Mesenchymal stem cell (in vitro differentiated cells and primary cell): ENCODE measurements at regions not wholly inside any gene's neighbourhood (a gene's known extent, or its start where the extent isn't known, plus 50 kb on each side); places are given as distances from the start of the nearest gene placed in this dataset.

Source experiments
- DNase-seq: peaks from one replicate; pipeline ENCODE4 v3.0.0-alpha.2; 2013
- H2AFZ ChIP-seq: one replicate; pipeline ENCODE4 v1.6.1; 2013; ENCODE audit warnings: low read depth, mild to moderate bottlenecking, control low read depth, inconsistent platforms, low read length, moderate library complexity
- H2AK5ac ChIP-seq: 2 replicates; pipeline ENCODE4 v1.6.1; 2013; ENCODE audit warnings: low read length, moderate library complexity, mild to moderate bottlenecking, inconsistent platforms; ENCODE audit not compliant: severe bottlenecking
- H2BK120ac ChIP-seq: one replicate; pipeline ENCODE4 v1.6.1; 2013; ENCODE audit warnings: low read depth, mild to moderate bottlenecking, inconsistent platforms, low read length, moderate library complexity
- H2BK12ac ChIP-seq, 2 experiments: one replicate each; pipeline ENCODE4 v1.6.1; 2013; ENCODE audit warnings: inconsistent platforms in 2 of 2, low read length in 2 of 2, mild to moderate bottlenecking in 2 of 2, moderate library complexity in 2 of 2, control low read depth in 1 of 2
- H2BK15ac ChIP-seq: one replicate; pipeline ENCODE4 v1.6.1; 2013; ENCODE audit warnings: mild to moderate bottlenecking, low read depth, inconsistent platforms; ENCODE audit not compliant: poor library complexity, severe bottlenecking
- H2BK5ac ChIP-seq: 2 replicates; pipeline ENCODE4 v1.6.1; 2013; ENCODE audit warnings: low read depth, mild to moderate bottlenecking, low read length, control low read depth, inconsistent platforms; ENCODE audit not compliant: poor library complexity, severe bottlenecking
- H3K14ac ChIP-seq, 2 experiments: one replicate each; pipeline ENCODE4 v1.6.1; 2013; ENCODE audit warnings: inconsistent platforms in 2 of 2, low read length in 2 of 2, control low read depth in 1 of 2, mild to moderate bottlenecking in 1 of 2, moderate library complexity in 1 of 2
- H3K18ac ChIP-seq, 2 experiments: one replicate each; pipeline ENCODE4 v1.6.1; 2013; ENCODE audit warnings: inconsistent platforms in 2 of 2, low read length in 2 of 2, control low read depth in 1 of 2, low read depth in 1 of 2, mild to moderate bottlenecking in 1 of 2
- H3K23ac ChIP-seq, 2 experiments: one replicate each; pipeline ENCODE4 v1.6.1; 2013; ENCODE audit warnings: inconsistent platforms in 2 of 2, low read length in 2 of 2, mild to moderate bottlenecking in 2 of 2, moderate library complexity in 2 of 2, control low read depth in 1 of 2
- H3K27ac ChIP-seq: 2 replicates; pipeline ENCODE4 v1.5.1; 2013; ENCODE audit warnings: mild to moderate bottlenecking, moderate library complexity, low read length, control low read depth, inconsistent platforms; ENCODE audit not compliant: poor library complexity, severe bottlenecking
- H3K27me3 ChIP-seq, 2 experiments: 2 replicates each; pipeline versions ENCODE4 v1.6.1 to v1.7.0; 2013; ENCODE audit warnings: low read length in 2 of 2, mild to moderate bottlenecking in 2 of 2, moderate library complexity in 2 of 2, control low read depth in 1 of 2, inconsistent platforms in 1 of 2; ENCODE audit not compliant: control insufficient read depth in 1 of 2, insufficient read depth in 1 of 2
- H3K36me3 ChIP-seq, 2 experiments: 2 replicates each; pipeline versions ENCODE4 v1.6.1 to v1.7.0; 2013; ENCODE audit warnings: low read length in 2 of 2, control low read depth in 1 of 2, inconsistent platforms in 1 of 2, low read depth in 1 of 2, mild to moderate bottlenecking in 1 of 2; ENCODE audit not compliant: insufficient read depth in 2 of 2, control insufficient read depth in 1 of 2
- H3K4ac ChIP-seq, 2 experiments: one replicate each; pipeline ENCODE4 v1.6.1; 2013; ENCODE audit warnings: inconsistent platforms in 2 of 2, low read length in 2 of 2, mild to moderate bottlenecking in 2 of 2, moderate library complexity in 2 of 2, control low read depth in 1 of 2, low read depth in 1 of 2
- H3K4me1 ChIP-seq: 2 replicates; pipeline ENCODE4 v1.6.1; 2013; ENCODE audit warnings: low read depth, low read length, control low read depth; ENCODE audit not compliant: control insufficient read depth, insufficient read depth
- H3K4me2 ChIP-seq: 2 replicates; pipeline ENCODE4 v1.6.1; 2013; ENCODE audit warnings: low read length, mild to moderate bottlenecking, inconsistent platforms; ENCODE audit not compliant: poor library complexity, severe bottlenecking
- H3K4me3 ChIP-seq, 2 experiments: 2 replicates each; pipeline versions ENCODE4 v1.5.1 to v1.7.0; 2013; ENCODE audit warnings: low read length in 2 of 2, mild to moderate bottlenecking in 2 of 2, control low read depth in 1 of 2, low read depth in 1 of 2; ENCODE audit not compliant: insufficient read depth in 1 of 2
- H3K79me1 ChIP-seq: replicated peaks from 2 replicates; pipeline ENCODE4 v1.6.1; 2013; ENCODE audit warnings: mild to moderate bottlenecking, control low read depth, low read length, inconsistent platforms; ENCODE audit not compliant: poor library complexity, severe bottlenecking
- H3K9ac ChIP-seq: 2 replicates; pipeline ENCODE4 v1.7.0; 2013; ENCODE audit warnings: mild to moderate bottlenecking, low read length, moderate library complexity
- H3K9me3 ChIP-seq: 2 replicates; pipeline ENCODE4 v1.7.0; 2013; ENCODE audit warnings: mild to moderate bottlenecking, low read length; ENCODE audit not compliant: control insufficient read depth
- H4K8ac ChIP-seq: one replicate; pipeline ENCODE4 v1.6.1; 2013; ENCODE audit warnings: inconsistent platforms, mild to moderate bottlenecking, low read length, moderate library complexity
- H4K91ac ChIP-seq: one replicate; pipeline ENCODE4 v1.6.1; 2013; ENCODE audit warnings: mild to moderate bottlenecking, low read length, inconsistent platforms
- WGBS: methylation state at CpG from one replicate; pipeline ENCODE4 v1.1.7; 2013; ENCODE audit warnings: mixed read lengths; 5-methylcytosine and 5-hydroxymethylcytosine counted together

DNA sequence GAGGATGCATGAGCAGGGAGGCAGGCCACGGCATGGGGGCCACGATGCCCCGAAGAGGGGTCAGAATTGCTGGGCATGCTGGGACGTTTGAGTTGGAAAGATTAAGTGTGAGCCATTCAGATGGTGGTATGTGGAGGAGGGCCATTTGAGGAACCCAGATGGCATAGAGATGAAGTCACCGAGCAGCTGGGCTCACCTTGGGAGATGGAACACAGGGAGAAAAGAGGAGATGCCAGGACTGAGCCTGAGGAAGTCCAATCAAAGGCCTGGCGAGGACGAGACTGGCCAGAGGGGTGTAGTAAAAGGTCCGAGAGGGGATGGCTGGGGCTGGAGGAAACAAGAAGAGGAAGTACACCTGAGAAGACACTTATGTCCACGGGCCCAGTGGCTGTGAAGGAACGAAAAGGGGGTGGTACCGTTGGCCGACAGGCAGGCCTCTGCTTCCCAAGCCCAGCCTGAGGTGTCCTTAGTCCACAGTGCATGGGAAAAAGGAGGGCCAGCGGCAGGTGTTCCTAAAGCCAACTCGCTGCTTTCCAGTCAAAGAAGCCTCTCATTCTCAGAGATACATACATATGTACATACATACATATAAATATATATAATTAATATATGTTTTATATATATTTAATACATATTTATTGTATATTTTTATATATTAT lies 54.6 kb upstream of the CLCN4 start:
- H2BK120ac ChIP-seq, result no peak overlapping the region
- no peak overlapping the region for H4K8ac ChIP-seq
- 94% methylated on average over 12 of the region's 14 CpGs for WGBS
- peaks cover 3% of the 10 kb centered on the region for H3K4me1 ChIP-seq
- no peak for DNase-seq
- no peak overlapping the region for H3K4me3 ChIP-seq
- H3K18ac ChIP-seq, result peak overlapping the region in 1 of 2 experiments; percentile 62
- no peak overlapping the region for H3K4me2 ChIP-seq
- H3K4ac ChIP-seq, result peak overlapping the region in 1 of 2 experiments; percentile 8
- no peak overlapping the region for H3K23ac ChIP-seq
- no peak overlapping the region for H2AFZ ChIP-seq
- H3K14ac ChIP-seq, result no peak overlapping the region
- H2BK12ac ChIP-seq, result peak overlapping the region; percentile 1 to 63
- no peak overlapping the region for H2BK15ac ChIP-seq
- H3K9ac ChIP-seq, result no peak overlapping the region
- no peak overlapping the region for H3K27ac ChIP-seq
- H2BK5ac ChIP-seq, result no peak overlapping the region
- H3K9me3 ChIP-seq, result no peaks in the 10 kb centered on the region
- H3K27me3 ChIP-seq, result no peaks in the 10 kb centered on the region
- peak overlapping the region; percentile 39 for H4K91ac ChIP-seq
- H3K79me1 ChIP-seq, result peaks cover 2% of the 10 kb centered on the region
- peaks cover 4 to 7% of the 10 kb centered on the region in 2 experiments for H3K36me3 ChIP-seq
- no peak overlapping the region for H2AK5ac ChIP-seq

- H3K9ac ChIP-seq, result no peak overlapping the region
- H2BK12ac ChIP-seq, result no peak overlapping the region
- H3K27me3 ChIP-seq, result no peaks in the 10 kb centered on the region
- no peak overlapping the region for H3K14ac ChIP-seq
- 33% methylated on average over 8 of the region's 8 CpGs for WGBS
- H3K4me2 ChIP-seq, result no peak overlapping the region
- H3K36me3 ChIP-seq, result peaks cover 4 to 7% of the 10 kb centered on the region in 2 experiments
- peak overlapping the region; percentile 40 for H3K27ac ChIP-seq
- no peak overlapping the region for H2BK120ac ChIP-seq
- H4K91ac ChIP-seq, result no peak overlapping the region
- no peak overlapping the region for H2BK15ac ChIP-seq
- no peak overlapping the region for H4K8ac ChIP-seq
- H3K4ac ChIP-seq, result no peak overlapping the region
- H2BK5ac ChIP-seq, result no peak overlapping the region
- DNase-seq, result peak; percentile 86
- H2AK5ac ChIP-seq, result no peak overlapping the region
- no peak overlapping the region for H3K23ac ChIP-seq
- no peak overlapping the region for H2AFZ ChIP-seq
- peaks cover 2% of the 10 kb centered on the region for H3K79me1 ChIP-seq
- H3K4me3 ChIP-seq, result no peak overlapping the region
- H3K18ac ChIP-seq, result peak overlapping the region in 1 of 2 experiments; percentile 37
- H3K9me3 ChIP-seq, result no peaks in the 10 kb centered on the region
- H3K4me1 ChIP-seq, result peaks cover 3% of the 10 kb centered on the region
These were observed 53.8 kb upstream of the CLCN4 start for GRCh38 chrX:10103023-10103422.

DNA sequence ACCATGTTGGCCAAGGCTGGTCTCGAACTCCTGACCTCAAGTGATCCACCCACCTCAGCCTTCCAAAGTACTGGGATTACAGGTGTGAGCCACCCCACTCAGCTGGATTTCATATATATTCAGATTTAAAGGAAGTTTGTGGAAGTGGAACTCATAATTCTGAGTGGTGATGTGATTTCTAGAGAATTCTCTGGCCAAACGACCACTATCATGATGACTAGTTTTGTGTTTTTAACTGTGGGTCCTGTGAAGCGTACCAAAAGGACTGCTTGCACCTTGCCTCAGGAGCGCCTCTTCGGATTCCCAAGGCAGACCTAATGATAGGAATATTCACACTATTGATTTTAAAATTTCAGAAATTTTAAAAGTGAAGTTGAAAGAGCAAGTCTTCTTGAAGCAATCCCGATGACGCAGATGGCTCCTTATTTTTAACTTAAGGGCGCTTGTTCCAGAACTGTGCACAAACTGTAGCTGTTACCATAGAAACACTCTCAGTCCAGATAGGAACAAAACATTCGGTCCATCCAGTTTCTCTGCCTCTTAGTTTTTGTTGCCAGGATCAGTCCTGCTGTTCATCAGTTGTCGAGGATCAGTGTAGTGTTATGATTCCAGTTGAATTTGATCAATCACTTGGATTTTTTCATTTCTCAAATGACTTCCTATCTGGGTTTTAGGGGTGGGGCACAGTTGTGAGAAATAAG lies 51.7 kb upstream of the CLCN4 start:
- Histone ChIP-seq H3K27me3 (peaks cover 0 to 4% of the 10 kb centered on the region in 2 experiments), H3K9ac (peak overlapping the region; percentile 44), H3K9me3 (no peaks in the 10 kb centered on the region), H3K14ac (no peak overlapping the region), H3K36me3 (peaks cover 4 to 18% of the 10 kb centered on the region in 2 experiments), H2BK120ac (peak overlapping the region; percentile 19), H3K4me2 (no peak overlapping the region), H3K4ac (no peak overlapping the region), H2AFZ (no peak overlapping the region), H3K4me3 (no peak overlapping the region), H3K18ac (no peak overlapping the region), H3K79me1 (peaks cover 2% of the 10 kb centered on the region), H3K23ac (no peak overlapping the region), H2BK5ac (no peak overlapping the region), H4K91ac (no peak overlapping the region), H4K8ac (no peak overlapping the region), H2AK5ac (no peak overlapping the region), H3K4me1 (peaks cover 4% of the 10 kb centered on the region), H2BK12ac (no peak overlapping the region), H3K27ac (no peak overlapping the region), H2BK15ac (no peak overlapping the region)
- no peak for DNase-seq
- 96% methylated on average over 5 of the region's 10 CpGs for WGBS

DNA sequence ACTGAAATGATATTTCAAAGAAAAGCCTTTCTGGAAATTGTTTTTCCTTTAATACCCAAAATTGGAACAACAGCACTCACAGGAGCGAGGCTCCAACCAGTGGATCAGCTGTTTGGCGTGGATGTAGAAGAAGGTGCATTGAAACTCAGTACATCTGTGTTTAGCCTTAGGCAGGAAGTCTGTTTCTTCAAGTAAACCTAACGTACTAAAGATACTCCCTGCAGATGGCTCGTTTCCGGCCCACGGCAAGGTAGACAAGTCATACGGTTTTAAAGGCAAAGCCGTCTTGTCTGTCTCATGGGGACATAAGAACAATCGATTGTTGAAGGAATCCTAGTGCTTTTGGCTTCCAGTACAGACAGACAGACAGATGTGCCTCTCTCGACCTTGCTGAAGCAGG lies 50.0 kb upstream of the CLCN4 start:
- Histone ChIP-seq H3K4me1 (peaks cover 4% of the 10 kb centered on the region), H2BK120ac (no peak overlapping the region), H4K91ac (no peak overlapping the region), H3K27ac (no peak overlapping the region), H2BK15ac (no peak overlapping the region), H3K36me3 (peaks cover 4 to 30% of the 10 kb centered on the region in 2 experiments), H3K27me3 (peaks cover 0 to 5% of the 10 kb centered on the region in 2 experiments), H2BK5ac (no peak overlapping the region), H4K8ac (no peak overlapping the region), H3K4me3 (no peak overlapping the region), H3K9me3 (no peaks in the 10 kb centered on the region), H3K14ac (no peak overlapping the region), H3K23ac (no peak overlapping the region), H3K4ac (no peak overlapping the region), H2AK5ac (no peak overlapping the region), H2BK12ac (no peak overlapping the region), H3K18ac (no peak overlapping the region), H3K9ac (no peak overlapping the region), H2AFZ (no peak overlapping the region), H3K4me2 (no peak overlapping the region), H3K79me1 (peaks cover 3% of the 10 kb centered on the region)
- no peak for DNase-seq
- WGBS, result 76% methylated on average over 9 of the region's 10 CpGs
